Sigmoid colon (tissue), 6 donors: ENCODE measurements at regions not wholly inside any gene's neighbourhood (a gene's known extent, or its start where the extent isn't known, plus 50 kb on each side); places are given as distances from the start of the nearest gene placed in this dataset.

Experiments
- DNase-seq: peaks from one replicate; pipeline ENCODE4 v3.0.0-alpha.2; 2019
- H3K27ac ChIP-seq, 4 donors: fragments of 200-600 bp; sonication (generic); one replicate each; pipeline ENCODE4 v1.5.1; 2016 to 2019; ENCODE audit warnings: mild to moderate bottlenecking in 1 of 4
- H3K27me3 ChIP-seq, 3 donors: fragments of 200-600 bp; sonication (generic); one replicate each; pipeline ENCODE4 v1.5.1; 2019; ENCODE audit warnings: mild to moderate bottlenecking in 1 of 3
- H3K36me3 ChIP-seq, 4 donors: fragments of 200-600 bp; sonication (generic); one replicate each; pipeline ENCODE4 v1.5.1; 2016 to 2019
- H3K4me1 ChIP-seq, 4 donors: fragments of 200-600 bp; sonication (generic); one replicate each; pipeline ENCODE4 v1.5.1; 2017 to 2019
- H3K4me3 ChIP-seq, 4 donors: fragments of 200-600 bp; sonication (generic); one replicate each; pipeline ENCODE4 v1.5.1; 2017 to 2019; ENCODE audit warnings: mild to moderate bottlenecking in 2 of 4, moderate library complexity in 1 of 4
- H3K9me3 ChIP-seq, 4 donors: fragments of 200-600 bp in 3 of 4; sonication (generic) in 3 of 4; one replicate each; pipeline versions ENCODE4 v1.5.1 to v1.6.1; 2013 to 2019
- EP300 ChIP-seq, 4 donors: sonication (generic); formaldehyde crosslinking; IDR thresholded peaks; one replicate each; pipeline ENCODE4 v1.6.1; 2017; ENCODE audit warnings: antibody characterized with exemption in 4 of 4
- POLR2A ChIP-seq, 2 donors: fragments of 450-650 bp; IDR thresholded peaks; one replicate each; pipeline ENCODE4 v1.6.1; 2016; ENCODE audit warnings: antibody characterized with exemption in 2 of 2, mild to moderate bottlenecking in 2 of 2, moderate library complexity in 2 of 2
- POLR2AphosphoS5 ChIP-seq, 4 donors: sonication (generic); formaldehyde crosslinking; IDR thresholded peaks; one replicate each; pipeline ENCODE4 v1.6.1; 2017; ENCODE audit warnings: antibody characterized with exemption in 4 of 4
- WGBS, 2 donors: extraction: QIAGEN DNeasy Blood & Tissue Kit; methylation state at CpG; one replicate each; pipeline ENCODE4 v1.1.7; 2013; 5-methylcytosine and 5-hydroxymethylcytosine counted together
- intact Hi-C: fragments of 100-400 bp; cut with DNase I; formaldehyde crosslinking; loops from one replicate; pipeline ENCODE4 v1.15.1; 2023
- TF ChIP-seq, protein P1 (sequence below), 4 experiments: fragments of 450-650 bp in 3 of 4; fragments of 200-600 bp in 1 of 4; IDR thresholded peaks; one replicate each; pipeline ENCODE4 v1.5.1; 2016 to 2019; ENCODE audit warnings: antibody characterized with exemption in 4 of 4, mild to moderate bottlenecking in 3 of 4, moderate library complexity in 2 of 4
- donor health status: healthy with polysubstance abuse.
- donor health status: healthy.

DNA sequence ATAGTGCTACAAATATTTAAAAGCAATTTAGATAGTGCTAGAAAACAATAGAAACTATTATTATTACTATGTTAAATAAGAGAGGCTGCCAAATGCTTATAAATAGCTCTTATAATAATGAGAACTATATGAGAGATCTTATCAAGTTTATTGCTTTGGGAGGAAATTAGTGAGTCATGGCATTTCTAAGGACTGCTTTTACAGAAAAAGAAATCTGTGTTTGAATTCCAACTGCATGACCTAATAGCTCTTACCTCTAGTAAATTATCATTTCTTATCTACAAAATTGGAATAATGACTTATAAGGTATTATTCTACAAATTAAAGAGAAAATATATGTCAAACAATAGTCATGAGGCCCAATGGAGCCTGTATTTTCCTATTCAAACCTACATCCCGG, 177.2 kb downstream of the GABRG1 start:
- no peak for DNase-seq
- WGBS, 2 donors = 74 to 92% methylated on average over 1 of the region's 1 CpG
- Histone ChIP-seq H3K27ac (no peak overlapping the region), H3K4me1 (no peaks in the 10 kb centered on the region), H3K36me3 (no peaks in the 10 kb centered on the region), H3K27me3 (no peaks in the 10 kb centered on the region), H3K4me3 (no peak overlapping the region), H3K9me3 (no peaks in the 10 kb centered on the region)
- intact Hi-C loops = no loop called here
- TF ChIP-seq POLR2AphosphoS5 (IDR thresholded peaks at IDR 0.05) = no peak
- no peak for TF ChIP-seq POLR2A (IDR thresholded peaks at IDR 0.05)
- no peak for TF ChIP-seq EP300 (IDR thresholded peaks at IDR 0.05)
- TF ChIP-seq, protein P1, sequence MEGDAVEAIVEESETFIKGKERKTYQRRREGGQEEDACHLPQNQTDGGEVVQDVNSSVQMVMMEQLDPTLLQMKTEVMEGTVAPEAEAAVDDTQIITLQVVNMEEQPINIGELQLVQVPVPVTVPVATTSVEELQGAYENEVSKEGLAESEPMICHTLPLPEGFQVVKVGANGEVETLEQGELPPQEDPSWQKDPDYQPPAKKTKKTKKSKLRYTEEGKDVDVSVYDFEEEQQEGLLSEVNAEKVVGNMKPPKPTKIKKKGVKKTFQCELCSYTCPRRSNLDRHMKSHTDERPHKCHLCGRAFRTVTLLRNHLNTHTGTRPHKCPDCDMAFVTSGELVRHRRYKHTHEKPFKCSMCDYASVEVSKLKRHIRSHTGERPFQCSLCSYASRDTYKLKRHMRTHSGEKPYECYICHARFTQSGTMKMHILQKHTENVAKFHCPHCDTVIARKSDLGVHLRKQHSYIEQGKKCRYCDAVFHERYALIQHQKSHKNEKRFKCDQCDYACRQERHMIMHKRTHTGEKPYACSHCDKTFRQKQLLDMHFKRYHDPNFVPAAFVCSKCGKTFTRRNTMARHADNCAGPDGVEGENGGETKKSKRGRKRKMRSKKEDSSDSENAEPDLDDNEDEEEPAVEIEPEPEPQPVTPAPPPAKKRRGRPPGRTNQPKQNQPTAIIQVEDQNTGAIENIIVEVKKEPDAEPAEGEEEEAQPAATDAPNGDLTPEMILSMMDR (IDR thresholded peaks at IDR 0.05) = no peak

DNA sequence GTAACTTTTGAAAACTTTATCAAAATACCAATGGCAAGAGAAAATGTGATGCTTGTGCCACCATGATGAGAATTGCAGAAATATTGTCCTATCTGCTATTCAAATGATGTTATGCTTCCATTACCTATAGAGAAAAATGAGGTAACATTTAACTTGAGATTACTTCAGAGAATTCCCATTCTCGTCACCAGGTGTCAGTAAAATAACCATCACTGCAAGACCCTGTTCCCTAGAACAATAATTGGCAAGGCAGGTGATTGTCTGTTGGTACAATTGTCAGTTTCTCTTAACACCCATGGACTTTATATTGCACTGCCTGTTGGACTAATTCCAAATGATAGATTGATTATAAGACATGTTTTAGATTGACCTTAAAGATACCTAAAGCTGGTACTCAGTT, 179.9 kb downstream of the GABRG1 start:
- Histone ChIP-seq H3K36me3 (no peaks in the 10 kb centered on the region), H3K9me3 (no peaks in the 10 kb centered on the region), H3K4me1 (no peaks in the 10 kb centered on the region), H3K27ac (no peak overlapping the region), H3K27me3 (no peaks in the 10 kb centered on the region), H3K4me3 (no peak overlapping the region)
- no peak for TF ChIP-seq EP300 (IDR thresholded peaks at IDR 0.05)
- TF ChIP-seq, protein P1 (IDR thresholded peaks at IDR 0.05) = no peak
- TF ChIP-seq POLR2AphosphoS5 (IDR thresholded peaks at IDR 0.05) = no peak
- no peak for TF ChIP-seq POLR2A (IDR thresholded peaks at IDR 0.05)
- DNase-seq = no peak
- WGBS, 2 donors = 2 to 44% methylated on average over 1 of the region's 1 CpG
- intact Hi-C loops = no loop called here

DNA sequence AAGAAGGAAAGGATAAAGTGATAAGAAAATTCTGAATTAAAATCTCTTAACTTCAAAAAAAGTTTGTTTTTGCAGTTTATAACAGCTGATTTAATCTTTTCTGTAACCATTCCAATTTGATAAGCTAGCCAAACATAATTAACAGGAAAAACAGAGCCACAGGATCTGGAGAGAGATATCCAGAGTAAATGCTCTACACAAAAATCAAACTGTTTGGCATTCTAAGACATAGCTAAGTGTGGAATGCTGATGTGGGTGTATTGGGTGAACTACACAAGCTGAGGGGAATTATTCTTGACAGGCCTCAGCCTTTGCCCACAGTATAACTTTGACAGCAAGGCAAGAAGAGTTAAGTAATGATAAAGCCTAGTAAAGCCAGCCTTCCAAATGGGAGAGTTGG, 184.8 kb downstream of the GABRG1 start:
- Histone ChIP-seq H3K27ac (no peak overlapping the region), H3K9me3 (no peaks in the 10 kb centered on the region), H3K27me3 (no peaks in the 10 kb centered on the region), H3K4me1 (no peaks in the 10 kb centered on the region), H3K36me3 (no peaks in the 10 kb centered on the region), H3K4me3 (no peak overlapping the region)
- no peak for DNase-seq
- no peak for TF ChIP-seq POLR2A (IDR thresholded peaks at IDR 0.05)
- TF ChIP-seq EP300 (IDR thresholded peaks at IDR 0.05) = no peak
- no peak for TF ChIP-seq POLR2AphosphoS5 (IDR thresholded peaks at IDR 0.05)
- TF ChIP-seq, protein P1 (IDR thresholded peaks at IDR 0.05) = no peak
- intact Hi-C loops = no loop called here

DNA sequence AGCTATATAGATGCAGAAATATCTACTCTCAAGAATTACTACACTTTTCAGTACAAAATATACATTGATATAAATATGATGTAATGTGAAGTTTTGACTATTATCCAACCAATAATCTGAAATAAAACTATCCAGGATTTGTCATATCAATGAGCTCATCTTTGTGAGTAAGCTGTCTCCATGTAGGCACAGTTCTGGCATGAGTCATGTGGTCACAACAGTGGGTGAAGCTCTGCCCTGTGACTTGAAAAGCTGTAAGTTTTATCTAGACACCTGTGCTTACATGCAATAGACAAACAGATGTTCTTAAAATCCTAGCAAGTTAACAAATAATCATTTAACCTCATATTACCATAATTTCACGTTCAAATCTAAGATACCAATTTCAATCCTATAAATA, 192.7 kb downstream of the GABRG1 start:
- H3K4me1 ChIP-seq = no peaks in the 10 kb centered on the region
- 22 to 65% methylated on average over 1 of the region's 1 CpG for WGBS, 2 donors
- H3K4me3 ChIP-seq = no peak overlapping the region

DNA sequence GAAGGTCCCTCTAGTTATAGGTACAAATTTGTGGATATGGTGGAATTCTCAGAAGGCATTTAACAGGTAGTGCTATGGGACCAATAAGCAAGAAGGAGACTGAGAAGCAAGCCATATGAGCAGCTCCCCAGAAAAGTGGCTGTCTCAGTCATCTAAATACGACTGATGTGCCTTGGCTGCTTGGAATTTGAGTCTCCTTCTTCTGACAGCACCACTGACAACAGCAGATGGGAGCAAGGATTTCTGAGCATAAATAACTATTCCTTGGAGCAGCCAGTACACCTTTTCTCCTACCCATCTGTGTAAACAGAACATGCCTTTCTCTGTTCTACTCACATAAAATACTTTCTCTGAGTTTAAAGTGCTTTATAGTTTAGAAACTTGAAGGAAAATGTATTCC, 196.2 kb downstream of the GABRG1 start:
- TF ChIP-seq POLR2A (IDR thresholded peaks at IDR 0.05) = no peak
- TF ChIP-seq, protein P1 (IDR thresholded peaks at IDR 0.05) = no peak
- no peak for TF ChIP-seq POLR2AphosphoS5 (IDR thresholded peaks at IDR 0.05)
- TF ChIP-seq EP300 (IDR thresholded peaks at IDR 0.05) = no peak
- H3K4me3 ChIP-seq = no peak overlapping the region
- H3K27me3 ChIP-seq = no peaks in the 10 kb centered on the region
- no peak for DNase-seq
- H3K9me3 ChIP-seq = no peaks in the 10 kb centered on the region
- 75 to 78% methylated on average over 1 of the region's 1 CpG for WGBS, 2 donors
- intact Hi-C loops = no loop called here
- H3K4me1 ChIP-seq = no peaks in the 10 kb centered on the region
- no peaks in the 10 kb centered on the region for H3K36me3 ChIP-seq
- no peak overlapping the region for H3K27ac ChIP-seq

More for the DNA sequence above, 192.7 kb downstream of the GABRG1 start:
- DNase-seq = no peak
- no peak overlapping the region for H3K27ac ChIP-seq
- intact Hi-C loops = no loop called here
- TF ChIP-seq POLR2AphosphoS5 (IDR thresholded peaks at IDR 0.05) (no peak), POLR2A (IDR thresholded peaks at IDR 0.05) (no peak), EP300 (IDR thresholded peaks at IDR 0.05) (no peak)
- TF ChIP-seq, protein P1 (IDR thresholded peaks at IDR 0.05) = no peak
- no peaks in the 10 kb centered on the region for H3K36me3 ChIP-seq
- H3K27me3 ChIP-seq = no peaks in the 10 kb centered on the region
- H3K9me3 ChIP-seq = no peaks in the 10 kb centered on the region
